ENCODE measurements at regions not wholly inside any gene's neighbourhood (a gene's known extent, or its start where the extent isn't known, plus 50 kb on each side); places are given as distances from the start of the nearest gene placed in this dataset.

DNA sequence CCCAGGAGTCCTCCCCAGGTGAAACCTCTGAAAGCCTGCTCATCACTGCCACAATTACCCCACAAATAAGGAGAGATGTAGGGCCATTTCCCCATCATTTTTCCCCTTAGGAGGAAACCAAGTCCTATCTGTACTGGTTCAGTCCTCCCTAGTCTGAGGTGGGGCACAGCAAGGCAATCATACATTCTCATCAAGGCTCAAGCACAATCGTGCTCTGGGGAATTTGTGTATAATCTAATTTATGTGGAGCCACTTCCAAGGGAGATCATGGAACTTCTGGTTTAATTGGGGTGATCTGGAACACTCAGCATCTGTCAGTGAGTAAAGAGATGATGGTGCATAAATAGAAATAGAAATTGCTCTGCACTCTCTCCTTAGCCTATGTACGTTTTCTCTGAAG, 546.9 kb downstream of the IGSF11 start:
- TF ChIP-seq, protein P1, sequence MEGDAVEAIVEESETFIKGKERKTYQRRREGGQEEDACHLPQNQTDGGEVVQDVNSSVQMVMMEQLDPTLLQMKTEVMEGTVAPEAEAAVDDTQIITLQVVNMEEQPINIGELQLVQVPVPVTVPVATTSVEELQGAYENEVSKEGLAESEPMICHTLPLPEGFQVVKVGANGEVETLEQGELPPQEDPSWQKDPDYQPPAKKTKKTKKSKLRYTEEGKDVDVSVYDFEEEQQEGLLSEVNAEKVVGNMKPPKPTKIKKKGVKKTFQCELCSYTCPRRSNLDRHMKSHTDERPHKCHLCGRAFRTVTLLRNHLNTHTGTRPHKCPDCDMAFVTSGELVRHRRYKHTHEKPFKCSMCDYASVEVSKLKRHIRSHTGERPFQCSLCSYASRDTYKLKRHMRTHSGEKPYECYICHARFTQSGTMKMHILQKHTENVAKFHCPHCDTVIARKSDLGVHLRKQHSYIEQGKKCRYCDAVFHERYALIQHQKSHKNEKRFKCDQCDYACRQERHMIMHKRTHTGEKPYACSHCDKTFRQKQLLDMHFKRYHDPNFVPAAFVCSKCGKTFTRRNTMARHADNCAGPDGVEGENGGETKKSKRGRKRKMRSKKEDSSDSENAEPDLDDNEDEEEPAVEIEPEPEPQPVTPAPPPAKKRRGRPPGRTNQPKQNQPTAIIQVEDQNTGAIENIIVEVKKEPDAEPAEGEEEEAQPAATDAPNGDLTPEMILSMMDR (conservative IDR thresholded peaks at IDR 0.05) = no peak
- no peak for TF ChIP-seq EZH2 (IDR thresholded peaks at IDR 0.05; ENCODE audit: low read depth)

All from PC-9 (cell line).